Sigmoid colon (tissue), 6 donors: ENCODE measurements at regions not wholly inside any gene's neighbourhood (a gene's known extent, or its start where the extent isn't known, plus 50 kb on each side); places are given as distances from the start of the nearest gene placed in this dataset.

ENCODE experiments used
- DNase-seq: peaks from one replicate; pipeline ENCODE4 v3.0.0-alpha.2; 2019
- H3K27ac ChIP-seq, 4 donors: fragments of 200-600 bp; sonication (generic); one replicate each; pipeline ENCODE4 v1.5.1; 2016 to 2019; ENCODE audit warnings: mild to moderate bottlenecking in 1 of 4
- H3K27me3 ChIP-seq, 3 donors: fragments of 200-600 bp; sonication (generic); one replicate each; pipeline ENCODE4 v1.5.1; 2019; ENCODE audit warnings: mild to moderate bottlenecking in 1 of 3
- H3K36me3 ChIP-seq, 4 donors: fragments of 200-600 bp; sonication (generic); one replicate each; pipeline ENCODE4 v1.5.1; 2016 to 2019
- H3K4me1 ChIP-seq, 4 donors: fragments of 200-600 bp; sonication (generic); one replicate each; pipeline ENCODE4 v1.5.1; 2017 to 2019
- H3K4me3 ChIP-seq, 4 donors: fragments of 200-600 bp; sonication (generic); one replicate each; pipeline ENCODE4 v1.5.1; 2017 to 2019; ENCODE audit warnings: mild to moderate bottlenecking in 2 of 4, moderate library complexity in 1 of 4
- H3K9me3 ChIP-seq, 4 donors: fragments of 200-600 bp in 3 of 4; sonication (generic) in 3 of 4; one replicate each; pipeline versions ENCODE4 v1.5.1 to v1.6.1; 2013 to 2019
- CTCF ChIP-seq, 4 experiments: fragments of 450-650 bp in 3 of 4; fragments of 200-600 bp in 1 of 4; IDR thresholded peaks; one replicate each; pipeline ENCODE4 v1.5.1; 2016 to 2019; ENCODE audit warnings: antibody characterized with exemption in 4 of 4, mild to moderate bottlenecking in 3 of 4, moderate library complexity in 2 of 4
- EP300 ChIP-seq, 4 donors: sonication (generic); formaldehyde crosslinking; IDR thresholded peaks; one replicate each; pipeline ENCODE4 v1.6.1; 2017; ENCODE audit warnings: antibody characterized with exemption in 4 of 4
- POLR2A ChIP-seq, 2 donors: fragments of 450-650 bp; IDR thresholded peaks; one replicate each; pipeline ENCODE4 v1.6.1; 2016; ENCODE audit warnings: antibody characterized with exemption in 2 of 2, mild to moderate bottlenecking in 2 of 2, moderate library complexity in 2 of 2
- POLR2AphosphoS5 ChIP-seq, 4 donors: sonication (generic); formaldehyde crosslinking; IDR thresholded peaks; one replicate each; pipeline ENCODE4 v1.6.1; 2017; ENCODE audit warnings: antibody characterized with exemption in 4 of 4
- WGBS, 2 donors: extraction: QIAGEN DNeasy Blood & Tissue Kit; methylation state at CpG; one replicate each; pipeline ENCODE4 v1.1.7; 2013; 5-methylcytosine and 5-hydroxymethylcytosine counted together
- intact Hi-C: fragments of 100-400 bp; cut with DNase I; formaldehyde crosslinking; loops from one replicate; pipeline ENCODE4 v1.15.1; 2023
- donor health status: healthy with polysubstance abuse.
- donor health status: healthy.

- intact Hi-C loops, result no loop called here
- Histone ChIP-seq H3K36me3 (no peaks in the 10 kb centered on the region), H3K27ac (no peak overlapping the region), H3K9me3 (no peaks in the 10 kb centered on the region), H3K4me3 (no peak overlapping the region), H3K27me3 (no peaks in the 10 kb centered on the region), H3K4me1 (no peaks in the 10 kb centered on the region)
- DNase-seq, result no peak
- TF ChIP-seq POLR2A (IDR thresholded peaks at IDR 0.05), result no peak
- no peak for TF ChIP-seq POLR2AphosphoS5 (IDR thresholded peaks at IDR 0.05)
- TF ChIP-seq CTCF (IDR thresholded peaks at IDR 0.05), result no peak
- TF ChIP-seq EP300 (IDR thresholded peaks at IDR 0.05), result no peak
These were observed 348.8 kb upstream of the BCHE start for GRCh38 chr3:166186003-166186402.

GRCh38 chr3:166177130-166177529 is 339.9 kb upstream of the BCHE start:
- Histone ChIP-seq H3K4me1 (no peaks in the 10 kb centered on the region), H3K27ac (no peak overlapping the region), H3K4me3 (no peak overlapping the region), H3K27me3 (no peaks in the 10 kb centered on the region), H3K36me3 (no peaks in the 10 kb centered on the region), H3K9me3 (no peaks in the 10 kb centered on the region)
- TF ChIP-seq POLR2AphosphoS5 (IDR thresholded peaks at IDR 0.05) (no peak), CTCF (IDR thresholded peaks at IDR 0.05) (no peak), EP300 (IDR thresholded peaks at IDR 0.05) (no peak), POLR2A (IDR thresholded peaks at IDR 0.05) (no peak)
- 65 to 72% methylated on average over 1 of the region's 1 CpG for WGBS, 2 donors
- intact Hi-C loops, result no loop called here
- DNase-seq, result no peak

- no peak overlapping the region for H3K4me3 ChIP-seq
- H3K4me1 ChIP-seq, result no peaks in the 10 kb centered on the region
- H3K9me3 ChIP-seq, result no peaks in the 10 kb centered on the region
- H3K27ac ChIP-seq, result no peak overlapping the region
- 54 to 62% methylated on average over 3 of the region's 3 CpGs for WGBS, 2 donors
- no peaks in the 10 kb centered on the region for H3K27me3 ChIP-seq
- no peak for DNase-seq
- intact Hi-C loops, result no loop called here
- no peak for TF ChIP-seq POLR2A (IDR thresholded peaks at IDR 0.05)
- no peak for TF ChIP-seq CTCF (IDR thresholded peaks at IDR 0.05)
- no peak for TF ChIP-seq EP300 (IDR thresholded peaks at IDR 0.05)
- no peak for TF ChIP-seq POLR2AphosphoS5 (IDR thresholded peaks at IDR 0.05)
- H3K36me3 ChIP-seq, result no peaks in the 10 kb centered on the region
These were observed 334.5 kb upstream of the BCHE start for GRCh38 chr3:166171695-166172094.

- Histone ChIP-seq H3K27ac (no peak overlapping the region), H3K4me1 (no peaks in the 10 kb centered on the region), H3K4me3 (no peak overlapping the region), H3K36me3 (no peaks in the 10 kb centered on the region), H3K27me3 (no peaks in the 10 kb centered on the region), H3K9me3 (no peaks in the 10 kb centered on the region)
- no peak for DNase-seq
- intact Hi-C loops, result no loop called here
- WGBS, 2 donors, result 74 to 78% methylated on average over 1 of the region's 1 CpG
- TF ChIP-seq POLR2A (IDR thresholded peaks at IDR 0.05), result no peak
- no peak for TF ChIP-seq EP300 (IDR thresholded peaks at IDR 0.05)
- no peak for TF ChIP-seq CTCF (IDR thresholded peaks at IDR 0.05)
- TF ChIP-seq POLR2AphosphoS5 (IDR thresholded peaks at IDR 0.05), result no peak
These were observed 332.5 kb upstream of the BCHE start for GRCh38 chr3:166169681-166170080.

GRCh38 chr3:166127969-166128368 is 290.7 kb upstream of the BCHE start:
- WGBS, 2 donors, result 82 to 85% methylated on average over 1 of the region's 1 CpG
- no peak for TF ChIP-seq CTCF (IDR thresholded peaks at IDR 0.05)
- TF ChIP-seq POLR2A (IDR thresholded peaks at IDR 0.05), result no peak
- no peak for TF ChIP-seq POLR2AphosphoS5 (IDR thresholded peaks at IDR 0.05)
- no peak for TF ChIP-seq EP300 (IDR thresholded peaks at IDR 0.05)
- DNase-seq, result no peak
- Histone ChIP-seq H3K4me3 (no peak overlapping the region), H3K4me1 (no peaks in the 10 kb centered on the region), H3K36me3 (no peaks in the 10 kb centered on the region), H3K9me3 (no peaks in the 10 kb centered on the region), H3K27me3 (no peaks in the 10 kb centered on the region), H3K27ac (no peak overlapping the region)
- intact Hi-C loops, result no loop called here
